HS-27A (cell line): ENCODE measurements at regions not wholly inside any gene's neighbourhood (a gene's known extent, or its start where the extent isn't known, plus 50 kb on each side); places are given as distances from the start of the nearest gene placed in this dataset.

ENCODE experiments used
- DNase-seq: peaks from one replicate; pipeline ENCODE4 v3.0.0-alpha.2; 2012; ENCODE audit warnings: low read depth, missing footprints

DNA sequence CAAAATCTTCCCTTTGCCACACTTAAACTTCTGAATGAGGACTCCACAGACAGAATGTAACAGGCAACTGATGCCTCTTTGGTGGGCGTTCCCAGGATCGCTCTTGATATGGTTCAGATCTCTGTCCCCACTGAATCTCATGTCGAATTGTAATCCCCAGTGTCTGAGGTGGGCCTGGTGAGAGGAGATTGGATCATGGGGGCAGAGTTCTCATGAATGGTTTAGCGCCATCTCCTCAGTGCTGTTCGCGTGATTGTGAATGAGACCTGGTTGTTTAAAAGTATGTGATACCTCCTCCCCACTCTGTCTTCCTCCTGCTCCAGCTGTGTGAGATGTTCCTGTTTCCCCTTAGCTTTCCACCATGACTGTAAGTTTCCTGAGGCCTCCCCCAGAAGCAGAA, 111.1 kb upstream of the SLC66A3 start:
- no peak for DNase-seq

DNA sequence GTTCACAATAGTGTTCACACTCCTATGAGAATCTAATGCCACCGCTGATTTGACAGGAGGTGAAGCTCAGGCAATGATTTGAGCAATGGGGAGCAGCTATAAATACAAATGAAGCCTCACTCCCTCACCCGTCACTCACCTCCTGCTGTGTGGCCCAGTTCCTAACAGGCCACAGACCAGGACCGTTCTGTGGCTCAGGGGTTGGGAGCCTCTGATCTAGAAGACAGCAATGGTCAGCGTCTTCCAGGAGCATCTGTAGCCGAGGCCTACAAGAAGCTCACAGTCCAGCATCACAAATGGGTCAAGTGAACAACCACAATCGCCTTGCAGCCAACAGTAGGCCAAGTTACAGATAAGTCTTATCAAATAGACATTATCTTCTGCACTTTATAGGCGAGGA, 110.0 kb upstream of the SLC66A3 start:
- DNase-seq, result no peak

DNA sequence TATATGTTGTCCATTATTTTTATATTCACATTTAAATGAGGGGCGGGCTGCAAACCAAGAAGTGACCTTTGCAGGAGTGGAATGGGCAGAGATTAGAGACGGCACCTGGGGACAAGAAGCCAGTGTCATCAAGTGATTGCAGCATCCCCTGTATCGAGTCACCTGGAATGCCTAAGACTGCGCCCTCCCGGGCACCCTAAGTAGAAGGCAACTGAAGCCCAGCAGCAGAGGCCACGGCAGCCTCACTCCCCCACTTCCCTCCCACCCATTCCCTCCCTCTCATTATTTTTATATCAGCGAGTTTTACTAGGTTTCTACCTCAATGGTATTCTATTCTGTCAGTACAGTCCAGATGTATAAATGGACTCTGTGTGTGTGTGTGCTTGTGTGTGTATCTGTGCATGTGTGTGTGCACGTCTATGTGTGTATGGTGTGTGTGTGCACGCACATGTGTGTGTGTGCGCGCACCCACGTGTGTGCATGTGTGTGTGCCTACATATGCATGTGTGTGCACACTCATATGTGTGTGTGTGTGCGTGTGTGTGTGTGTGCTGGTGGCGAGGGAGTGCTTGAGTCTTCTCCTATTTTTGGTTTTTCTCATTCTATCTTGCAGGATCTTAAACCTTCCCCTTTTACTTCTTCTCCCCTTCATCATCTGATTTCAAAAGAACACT, 106.8 kb upstream of the SLC66A3 start:
- no peak for DNase-seq

DNA sequence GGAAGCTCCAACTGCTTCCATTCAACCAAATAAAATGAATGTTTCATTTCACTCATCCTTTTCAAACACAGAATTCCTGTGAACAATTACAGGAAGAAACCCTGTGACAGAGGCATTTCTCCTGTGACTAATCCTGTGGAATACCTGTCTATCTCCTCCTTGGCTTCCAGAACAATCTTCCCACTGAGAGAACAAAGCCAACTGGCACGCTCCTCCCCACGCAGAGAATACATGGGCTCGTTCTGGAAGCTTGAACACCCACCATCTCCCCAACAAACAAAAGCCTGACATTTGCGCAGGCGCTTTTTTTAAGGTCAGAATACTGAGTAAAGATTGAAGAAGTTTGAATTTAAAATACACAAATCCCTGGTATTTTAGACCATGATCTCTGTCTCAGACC, 104.7 kb upstream of the SLC66A3 start:
- no peak for DNase-seq

DNA sequence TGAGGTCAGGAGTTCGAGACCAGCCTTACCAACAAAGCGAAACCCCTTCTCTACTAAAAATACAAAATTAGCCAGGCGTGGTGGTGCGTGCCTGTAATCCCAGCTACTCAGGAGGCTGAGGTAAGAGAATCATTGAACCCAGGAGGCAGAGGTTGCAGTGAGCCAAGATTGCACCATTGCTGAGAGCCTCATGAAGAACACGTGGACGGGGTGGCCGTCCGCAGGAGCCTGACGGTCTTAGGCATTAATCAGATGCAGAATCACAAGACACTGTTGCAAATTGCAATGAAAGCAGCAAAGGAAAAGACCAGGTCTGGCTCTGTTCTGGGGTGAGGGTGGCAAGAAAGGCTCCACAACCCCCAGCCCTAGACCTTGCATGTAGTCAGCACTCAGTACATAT, 104.0 kb upstream of the SLC66A3 start:
- DNase-seq, result no peak

DNA sequence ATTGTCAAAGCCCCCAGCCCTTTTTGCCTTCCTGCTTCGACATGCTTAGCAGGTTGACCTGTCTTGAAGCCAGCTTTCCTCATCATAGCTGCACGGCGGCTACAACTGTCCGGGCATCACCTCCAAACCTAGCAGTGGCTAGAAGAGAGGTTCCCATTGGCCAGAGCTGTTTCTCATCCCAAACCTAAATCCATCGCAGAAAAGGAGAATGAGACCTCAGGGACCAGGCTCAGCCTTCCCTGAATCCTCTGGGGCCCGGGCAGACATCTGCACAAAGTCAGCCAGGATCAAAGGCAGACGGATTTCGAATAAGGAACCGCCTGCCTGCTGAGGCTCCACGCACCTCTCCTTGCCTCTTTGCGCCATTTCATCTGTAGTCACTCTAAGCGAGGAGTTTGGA, 101.7 kb upstream of the SLC66A3 start:
- no peak for DNase-seq

DNA sequence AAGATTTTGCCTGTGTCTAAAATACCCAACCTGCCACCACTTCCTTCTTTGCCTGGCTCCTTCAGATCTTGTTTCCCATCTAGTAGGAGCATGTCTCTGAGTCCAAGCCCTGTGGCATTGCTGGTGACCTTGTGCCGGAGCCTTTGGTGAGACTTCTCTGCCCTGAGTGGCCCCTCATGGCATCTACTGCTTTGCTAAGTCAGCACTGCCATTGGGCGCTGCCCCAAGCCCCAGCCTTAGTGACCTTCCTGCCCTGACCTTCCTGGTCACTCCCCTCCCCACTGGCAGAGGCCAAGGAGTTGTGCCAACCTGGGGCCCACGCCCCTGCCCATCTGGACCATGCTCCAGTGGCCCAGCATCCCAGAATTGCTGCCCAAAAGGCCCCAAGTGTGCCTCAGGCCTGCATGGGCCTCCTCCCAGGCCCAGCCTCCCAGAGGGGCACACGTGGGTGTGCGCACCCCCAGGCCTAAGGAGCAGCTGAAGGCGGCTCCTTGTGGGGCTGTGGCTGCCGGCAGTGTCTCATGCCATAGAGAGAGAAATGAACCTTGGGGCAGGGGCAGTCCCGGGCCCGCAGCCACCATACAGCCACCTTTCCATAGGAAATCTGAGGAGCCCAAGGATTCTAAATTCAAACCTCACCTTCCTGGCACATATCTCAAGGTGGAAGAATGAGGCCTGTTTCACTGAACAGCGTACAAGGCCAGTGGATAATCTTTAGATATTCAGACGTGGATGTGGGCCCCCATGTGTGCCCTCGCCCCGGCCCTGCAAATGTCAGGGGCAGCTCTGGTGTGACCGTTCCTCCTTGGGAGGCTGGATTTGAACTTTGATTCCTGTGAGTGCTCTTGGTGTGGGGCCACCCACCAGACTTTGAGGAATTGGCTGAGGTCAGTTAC, 100.2 kb upstream of the SLC66A3 start:
- DNase-seq, result no peak

DNA sequence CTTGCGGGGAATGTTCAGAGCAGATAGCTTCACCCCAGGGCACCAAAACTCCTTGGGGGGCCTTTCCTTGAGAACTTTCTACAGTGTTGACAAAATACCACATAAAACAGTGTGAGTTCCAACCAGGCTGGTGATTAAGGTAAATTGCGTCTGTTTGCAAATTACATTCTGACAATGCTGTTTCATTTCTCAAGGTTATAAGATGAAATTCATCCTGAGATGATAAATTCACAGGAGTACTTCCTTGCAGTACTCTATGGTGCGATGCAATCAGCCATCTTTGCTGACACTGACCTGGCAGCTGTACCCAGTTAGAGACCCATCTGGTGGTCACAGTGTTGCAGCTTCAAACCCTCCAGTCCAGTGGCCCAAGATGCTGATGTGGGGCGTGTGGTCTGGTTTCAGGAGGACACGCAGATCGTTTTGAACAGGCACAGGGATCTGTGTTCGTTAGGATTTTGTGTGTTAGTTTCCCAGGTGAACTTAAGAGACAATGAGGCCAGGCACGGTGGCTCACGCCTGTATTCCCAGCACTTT, 99.5 kb upstream of the SLC66A3 start:
- no peak for DNase-seq

DNA sequence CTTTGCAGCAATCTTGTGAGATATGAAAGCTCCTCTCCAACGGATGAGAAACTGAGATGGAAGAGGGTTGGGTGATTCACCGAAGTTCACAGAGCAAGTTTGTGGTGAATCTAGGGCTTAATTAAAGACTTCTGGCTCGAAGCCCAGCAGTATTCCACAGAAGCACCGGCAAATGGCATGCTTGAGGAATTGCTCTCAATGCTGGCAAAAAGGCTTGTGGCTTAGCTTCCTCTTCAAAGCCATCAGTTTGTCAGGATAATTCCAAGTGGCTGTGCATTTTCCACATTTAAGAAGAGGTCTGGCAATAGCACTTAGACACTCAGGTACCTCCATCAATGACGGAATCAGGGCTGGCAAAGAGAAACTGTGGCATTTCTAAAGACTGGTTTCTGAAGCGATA, 98.7 kb upstream of the SLC66A3 start:
- DNase-seq, result peak; percentile 50

DNA sequence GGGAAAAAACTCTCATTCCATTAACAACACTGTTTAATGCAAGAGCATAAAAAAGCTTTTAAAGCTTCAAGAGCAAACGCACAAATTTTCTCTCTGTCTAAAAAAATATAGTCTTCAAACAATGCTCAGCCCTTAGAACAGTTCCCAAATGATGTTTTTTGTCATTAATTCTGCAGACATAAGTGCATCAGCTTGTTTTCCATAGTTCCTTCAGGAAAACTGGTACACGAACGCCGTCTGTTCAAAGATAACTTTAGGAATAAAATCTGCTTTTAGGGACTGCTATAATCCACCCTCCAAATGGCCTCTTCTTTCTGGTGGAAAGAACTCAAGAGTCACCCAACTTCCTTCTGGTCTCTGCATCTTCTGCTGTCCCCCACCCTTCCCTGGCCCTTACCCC, 98.2 kb upstream of the SLC66A3 start:
- DNase-seq, result no peak

DNA sequence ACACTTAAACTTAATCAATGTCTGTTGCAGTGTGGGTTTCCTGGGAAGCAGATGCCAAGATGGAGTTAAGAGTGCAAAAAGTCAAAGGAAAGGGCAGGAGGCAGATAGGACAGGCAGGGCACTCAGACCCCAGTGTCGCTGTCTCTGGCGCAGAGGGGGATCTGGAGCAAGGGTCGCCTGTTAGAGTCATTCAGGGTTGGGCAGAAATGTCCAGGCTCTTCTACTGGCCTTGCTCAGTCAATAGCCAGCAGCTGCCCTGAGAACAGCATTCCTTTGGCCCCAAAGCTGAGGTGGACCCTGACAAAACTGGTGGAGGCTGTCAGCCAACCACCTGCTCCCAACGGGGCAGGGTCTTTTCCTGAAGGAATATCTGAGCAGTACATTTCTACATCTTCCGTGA, 97.1 kb upstream of the SLC66A3 start:
- no peak for DNase-seq

DNA sequence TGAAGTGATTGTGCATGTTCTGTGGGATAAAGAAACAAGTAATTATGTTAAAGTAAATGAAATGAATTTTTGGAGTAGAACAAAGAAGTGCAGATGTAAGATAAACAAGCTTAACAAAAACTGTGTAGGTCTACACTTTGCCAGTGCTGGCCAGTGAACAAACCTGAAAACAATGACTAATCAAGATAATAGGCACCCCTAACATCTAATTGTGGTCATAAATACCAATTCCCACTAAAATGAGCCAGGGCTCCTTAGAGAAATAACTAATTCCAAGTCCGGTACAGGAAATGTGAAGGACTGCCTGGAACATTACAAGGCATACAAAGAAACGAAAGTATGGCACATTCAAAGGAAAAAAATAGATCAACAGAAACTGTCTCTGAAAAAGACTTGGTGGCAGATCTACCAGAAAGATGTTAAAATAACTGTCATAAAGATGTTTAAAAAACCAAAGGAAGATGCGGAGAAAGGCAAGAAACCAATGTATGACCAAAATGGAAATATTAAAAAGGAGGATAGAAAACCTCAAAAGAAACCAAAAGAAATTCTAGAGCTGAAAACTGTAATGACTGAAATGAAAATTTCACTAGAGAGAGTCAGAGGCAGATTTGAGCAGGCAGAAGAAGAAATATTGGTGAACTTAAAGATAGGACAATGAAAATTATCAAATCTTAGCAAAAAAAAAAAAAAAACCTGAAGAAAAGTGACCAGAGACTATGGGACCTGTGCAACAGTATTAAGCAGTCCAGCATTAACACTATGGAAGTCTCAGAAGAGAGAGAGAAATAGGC, 94.7 kb upstream of the SLC66A3 start:
- DNase-seq, result no peak

DNA sequence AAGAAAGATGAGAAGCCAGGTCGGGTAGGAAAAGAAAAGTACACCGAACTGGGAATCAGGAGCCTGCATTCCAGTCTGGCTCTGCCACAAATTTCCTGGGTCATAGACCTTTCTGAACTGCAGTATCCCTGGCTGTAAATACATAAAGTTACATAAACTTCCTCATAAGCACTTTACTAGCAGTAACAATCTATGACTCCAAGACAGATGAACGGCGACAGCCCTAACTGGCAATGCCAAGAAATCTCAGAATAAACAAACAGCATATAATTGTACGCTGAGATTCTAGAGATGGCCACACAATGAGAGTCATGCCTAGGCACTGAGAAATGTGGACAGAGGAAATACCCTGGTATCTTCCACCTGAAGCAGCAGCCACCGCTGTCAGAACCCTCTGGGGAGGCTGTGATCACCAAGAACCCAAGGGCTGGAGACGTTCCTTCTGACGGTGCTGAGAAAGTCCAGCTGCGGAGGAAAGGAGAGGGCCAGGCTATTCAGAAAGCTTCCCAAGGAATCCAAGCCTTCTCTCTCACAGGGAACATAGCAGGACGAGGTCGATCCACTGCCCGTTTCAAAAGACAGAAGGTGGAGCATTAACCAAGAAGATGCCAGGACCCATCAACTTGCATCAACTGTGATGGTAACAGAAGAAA, 89.3 kb upstream of the SLC66A3 start:
- no peak for DNase-seq

DNA sequence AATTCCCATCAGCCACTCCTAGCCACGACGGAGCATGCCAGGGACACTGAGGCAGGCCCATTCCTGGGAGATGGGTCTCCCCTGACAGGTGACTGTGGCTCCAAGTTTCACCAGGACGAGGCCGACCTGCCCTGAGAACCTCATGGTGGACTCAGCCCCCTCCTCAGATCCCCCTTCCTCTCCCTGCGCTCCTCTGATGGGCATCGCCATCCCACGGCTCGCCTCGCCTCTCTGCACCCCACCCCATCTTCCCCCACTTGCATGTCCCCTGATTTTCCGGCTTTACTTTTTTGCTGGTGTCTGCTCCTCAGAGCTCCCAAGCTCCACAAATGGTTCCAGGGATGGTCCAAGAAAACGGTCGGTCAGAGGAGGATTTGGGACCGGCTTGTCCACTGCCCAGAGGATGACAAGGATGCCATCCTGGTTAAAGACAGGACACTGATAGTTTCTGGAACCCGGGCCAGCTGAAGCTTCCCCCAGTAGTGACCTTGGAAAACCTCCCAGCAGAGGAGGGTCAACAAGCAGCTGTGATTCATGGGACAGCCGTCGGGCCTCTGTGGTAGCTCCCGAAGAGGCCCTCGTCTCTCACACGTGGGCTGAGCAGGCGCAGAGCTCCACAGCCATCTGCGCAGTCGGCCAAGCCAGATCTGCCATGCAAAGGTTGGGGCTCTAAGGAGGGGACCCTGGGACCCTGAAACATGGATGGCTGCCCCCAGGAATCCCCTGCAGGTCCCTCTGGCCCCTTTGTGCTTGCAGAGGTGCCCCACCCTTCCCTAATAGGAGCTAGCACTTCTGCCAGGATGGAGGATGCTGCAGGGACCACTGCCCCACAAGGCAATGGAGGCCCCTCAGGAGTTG, 87.8 kb upstream of the SLC66A3 start:
- no peak for DNase-seq

DNA sequence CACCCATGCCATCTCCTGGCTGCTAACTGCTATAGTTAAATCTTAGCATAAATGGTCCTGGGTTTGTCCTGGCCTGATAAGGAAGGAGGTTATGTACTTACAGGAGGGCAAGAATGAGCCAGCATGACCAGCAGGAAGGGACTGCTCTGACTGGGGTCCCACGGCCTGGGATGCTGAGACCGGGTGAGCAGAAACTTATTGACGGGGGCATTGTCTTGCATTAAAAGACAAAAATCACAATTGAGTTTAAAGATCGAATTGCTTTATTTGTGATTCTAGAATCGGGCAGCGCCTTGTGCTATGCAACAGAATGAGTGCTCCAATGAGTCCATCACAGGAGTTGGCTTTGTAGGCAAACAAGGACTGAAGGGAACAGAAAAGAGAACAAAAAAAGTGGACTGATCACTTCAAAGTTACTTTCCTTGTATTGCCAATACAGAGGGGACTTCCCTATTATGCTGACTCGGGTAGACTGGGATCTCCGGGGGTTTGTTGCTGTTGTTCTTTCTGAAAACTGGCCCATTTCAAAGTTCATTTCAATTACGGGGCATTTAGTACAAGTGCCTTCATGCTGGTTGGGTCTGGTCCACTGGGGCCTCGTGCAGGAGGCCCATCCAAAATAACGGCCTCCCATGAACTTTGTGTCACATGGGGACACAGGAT, 87.1 kb upstream of the SLC66A3 start:
- DNase-seq, result no peak

DNA sequence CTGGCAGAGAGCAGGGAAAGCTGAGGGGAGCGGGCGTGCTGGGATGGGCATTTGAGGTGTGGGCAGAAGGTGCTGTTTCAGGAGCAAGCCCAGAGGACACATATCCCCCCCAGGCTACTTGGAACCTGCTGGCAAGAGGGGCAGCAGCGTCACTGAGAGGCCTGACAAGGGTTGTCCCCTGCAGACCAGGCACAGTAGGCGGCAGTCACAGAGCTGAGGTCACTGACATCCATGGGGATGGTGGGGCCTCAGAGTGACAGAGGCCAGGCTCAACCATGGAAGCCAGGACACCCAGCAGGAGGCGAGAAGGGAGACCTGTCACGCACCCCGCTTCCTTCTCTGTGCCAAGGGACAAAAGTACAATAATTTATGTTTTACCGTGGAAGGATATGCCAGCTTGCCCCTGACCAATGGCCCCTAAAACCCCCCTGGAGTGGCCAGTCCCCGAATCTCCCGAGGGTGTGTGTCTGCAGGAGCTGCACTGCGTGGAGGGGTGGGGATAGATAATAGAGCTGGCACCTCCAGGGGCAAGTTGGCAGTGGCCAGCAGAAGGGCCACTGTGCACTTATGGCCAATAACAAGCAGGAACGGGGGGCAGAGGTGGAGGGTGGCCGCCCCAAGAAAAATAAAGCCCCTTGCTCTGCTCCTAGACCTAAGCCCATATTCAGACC, 86.3 kb upstream of the SLC66A3 start:
- no peak for DNase-seq

DNA sequence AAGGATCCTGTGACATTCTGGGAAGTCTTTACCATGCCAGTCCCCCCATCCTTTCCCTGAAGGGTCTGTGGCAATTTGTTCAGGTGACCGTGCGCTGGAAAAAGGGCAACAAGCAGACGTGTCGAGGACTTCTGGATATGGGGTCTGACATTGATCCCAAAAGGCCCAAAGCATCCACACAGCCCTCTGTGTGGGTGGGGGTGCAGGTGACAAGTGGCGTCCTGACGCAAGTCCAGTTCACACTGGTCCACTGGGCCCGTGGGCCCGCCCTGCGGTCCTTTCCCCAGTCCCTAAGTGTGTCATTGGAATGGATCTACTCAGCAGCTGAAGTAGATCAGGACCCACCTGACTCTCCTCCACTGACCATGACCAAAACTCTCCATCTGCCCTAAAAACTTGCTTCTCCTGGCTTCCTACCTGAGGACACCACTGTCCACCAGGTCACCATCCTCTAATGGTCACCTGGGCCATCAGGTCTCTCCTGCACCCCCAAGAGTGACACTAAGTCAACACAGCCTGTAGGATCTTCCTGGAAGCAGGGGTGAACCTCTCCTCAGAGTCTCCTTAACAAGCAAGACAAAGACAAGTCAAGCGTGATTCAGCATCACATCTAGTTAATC, 85.6 kb upstream of the SLC66A3 start:
- no peak for DNase-seq

DNA sequence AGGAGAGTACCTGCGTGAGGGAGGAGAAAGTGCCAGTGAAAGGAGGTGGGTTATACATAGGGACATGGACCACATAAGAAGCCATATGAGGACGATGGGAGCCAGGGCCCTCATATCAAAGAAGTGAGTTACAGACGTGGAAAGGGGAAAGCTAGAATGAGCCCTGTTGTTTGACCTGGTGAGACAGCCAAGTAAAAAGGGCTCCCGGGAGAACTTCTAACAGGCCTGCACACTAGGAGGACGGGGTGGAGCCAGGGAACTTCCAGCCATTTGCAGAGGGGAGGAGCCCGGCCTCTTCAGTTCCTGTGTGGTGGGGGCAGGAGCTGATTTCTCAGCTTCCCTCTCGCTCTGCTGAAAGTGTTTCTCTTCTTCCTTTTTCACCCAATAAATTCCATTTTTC, 84.1 kb upstream of the SLC66A3 start:
- DNase-seq, result no peak

DNA sequence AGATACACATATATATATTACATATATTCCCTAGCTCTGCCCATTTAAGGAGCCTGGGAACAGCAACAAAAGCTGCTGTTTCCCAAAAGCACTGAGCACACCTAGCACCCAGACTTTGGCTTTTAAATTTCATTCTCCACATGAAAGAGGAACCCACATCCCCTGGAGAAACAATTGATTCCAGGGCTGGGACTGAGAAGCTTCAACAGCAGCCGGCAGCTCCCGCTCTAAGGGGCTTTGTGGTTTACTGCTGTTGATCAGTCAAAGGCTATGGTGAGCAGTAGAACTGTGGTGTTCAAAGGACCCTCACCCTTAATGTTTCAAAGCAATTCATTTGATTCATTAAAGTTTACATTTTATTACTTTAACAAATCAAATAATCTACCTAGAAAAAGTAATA, 83.3 kb upstream of the SLC66A3 start:
- no peak for DNase-seq

DNA sequence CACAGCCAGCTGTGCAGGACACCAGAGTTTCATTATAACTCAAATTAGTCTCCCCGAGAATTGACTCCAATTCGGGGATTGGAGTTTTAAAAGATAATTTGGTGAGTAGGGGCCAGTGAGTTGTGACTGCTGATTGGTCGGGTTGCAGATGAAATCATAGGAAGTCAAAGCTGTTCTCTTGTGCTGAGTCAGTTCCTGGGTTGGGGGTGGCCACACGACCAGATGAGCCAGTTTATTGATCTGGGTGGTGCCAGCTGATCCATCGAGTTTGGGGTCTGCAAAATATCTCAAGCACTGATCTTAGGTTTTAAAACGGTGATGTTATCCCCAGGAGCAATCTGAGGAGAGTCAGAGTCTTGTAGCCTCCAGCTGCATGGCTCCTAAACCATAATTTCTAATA, 82.7 kb upstream of the SLC66A3 start:
- no peak for DNase-seq
